T-cell (primary cell): ENCODE measurements at regions not wholly inside any gene's neighbourhood (a gene's known extent, or its start where the extent isn't known, plus 50 kb on each side); places are given as distances from the start of the nearest gene placed in this dataset.
A peak's percentile ranks its signal among the peaks of the same experiment; 100 is the strongest.
"Not testable (repeated sequence)": the region's sequence is repeated elsewhere in the genome, so short reads cannot be mapped to it uniquely, and the experiment has no call there.

Experiments used
- ATAC-seq, 4 experiments: fragments of 200-7000 bp in 3 of 4; fragments of 150-1000 bp in 1 of 4; cut with Tn5 transposase; replicated peaks in 1 of 4; 1 replicate in 3 of 4; 2 replicates in 1 of 4; pipeline ENCODE4 v1.10.0; 2021; ENCODE audit warnings: moderate library complexity in 3 of 4, mild to moderate bottlenecking in 2 of 4, moderate number of reproducible peaks in 1 of 4
- CTCF ChIA-PET, 2 donors: fragments of 300-600 bp; sonication (Branson Sonifier 250); formaldehyde crosslinking; loops; one replicate each; lab custom pipeline; 2022; ENCODE audit warnings: antibody characterized with exemption in 2 of 2; lab: Charles Lee
- POLR2A ChIA-PET, 2 donors: fragments of 300-600 bp; sonication (Branson Sonifier 250); formaldehyde crosslinking; loops; one replicate each; lab custom pipeline; 2022; ENCODE audit warnings: antibody characterized with exemption in 2 of 2; lab: Charles Lee
- DNase-seq, 35 experiments: peaks; one replicate each; pipeline versions ENCODE4 v3.0.0 to v3.0.0-alpha.2; 2013 to 2023
- H3K27ac ChIP-seq: one replicate; pipeline ENCODE4 v1.5.1; 2013; ENCODE audit warnings: low read length
- H3K27me3 ChIP-seq, 2 experiments: replicated peaks in 1 of 2; 1 replicate in 1 of 2; 2 replicates in 1 of 2; pipeline versions ENCODE4 v1.6.1 to v1.7.0; 2013; ENCODE audit warnings: low read length in 1 of 2, mixed read lengths in 1 of 2; ENCODE audit not compliant: control insufficient read depth in 2 of 2, insufficient read depth in 2 of 2; ENCODE audit errors: extremely low read depth in 1 of 2
- H3K36me3 ChIP-seq, 2 donors: 1 replicate in 1 of 2; 2 replicates in 1 of 2; pipeline versions ENCODE4 v1.6.1 to v1.7.0; 2013; ENCODE audit warnings: low read length in 1 of 2; ENCODE audit not compliant: control insufficient read depth in 2 of 2, insufficient read depth in 1 of 2; ENCODE audit errors: extremely low read depth in 1 of 2
- H3K4me1 ChIP-seq, 2 experiments: 1 replicate in 1 of 2; 2 replicates in 1 of 2; pipeline versions ENCODE4 v1.6.1 to v1.7.0; 2013; ENCODE audit warnings: low read length in 2 of 2, mixed read lengths in 1 of 2; ENCODE audit not compliant: insufficient read depth in 2 of 2, control insufficient read depth in 1 of 2; ENCODE audit errors: extremely low read depth in 1 of 2
- H3K4me3 ChIP-seq, 2 donors: 1 replicate in 1 of 2; 2 replicates in 1 of 2; pipeline versions ENCODE4 v1.5.1 to v1.7.0; 2013; ENCODE audit warnings: mild to moderate bottlenecking in 2 of 2, low read length in 1 of 2, moderate library complexity in 1 of 2; ENCODE audit not compliant: control insufficient read depth in 1 of 2; ENCODE audit errors: extremely low read depth in 1 of 2
- H3K9me3 ChIP-seq: 2 replicates; pipeline ENCODE4 v1.7.0; 2013
- H3K27ac Mint-ChIP-seq, 2 donors: one replicate each; pipeline ENCODE4 v1.8.0; 2020 to 2021; ENCODE audit warnings: mild to moderate bottlenecking in 2 of 2, mixed read lengths in 2 of 2
- H3K27me3 Mint-ChIP-seq, 2 donors: one replicate each; pipeline ENCODE4 v1.8.0; 2021 to 2022; ENCODE audit warnings: mixed read lengths in 2 of 2
- H3K36me3 Mint-ChIP-seq: one replicate; pipeline ENCODE4 v1.8.0; 2021; ENCODE audit warnings: mixed read lengths
- H3K4me1 Mint-ChIP-seq, 3 donors: one replicate each; pipeline ENCODE4 v1.8.0; 2020 to 2022; ENCODE audit warnings: mixed read lengths in 3 of 3, mild to moderate bottlenecking in 1 of 3
- H3K4me3 Mint-ChIP-seq, 3 donors: one replicate each; pipeline ENCODE4 v1.8.0; 2020 to 2022; ENCODE audit warnings: mild to moderate bottlenecking in 3 of 3, mixed read lengths in 3 of 3, moderate library complexity in 3 of 3
- H3K9me3 Mint-ChIP-seq, 3 donors: one replicate each; pipeline ENCODE4 v1.8.0; 2020 to 2022; ENCODE audit warnings: mixed read lengths in 3 of 3
- WGBS: methylation state at CpG from one replicate; pipeline ENCODE4 v1.1.5; 2013; ENCODE audit warnings: missing lambda C conversion rate; ENCODE audit not compliant: insufficient coverage; 5-methylcytosine and 5-hydroxymethylcytosine counted together

DNA sequence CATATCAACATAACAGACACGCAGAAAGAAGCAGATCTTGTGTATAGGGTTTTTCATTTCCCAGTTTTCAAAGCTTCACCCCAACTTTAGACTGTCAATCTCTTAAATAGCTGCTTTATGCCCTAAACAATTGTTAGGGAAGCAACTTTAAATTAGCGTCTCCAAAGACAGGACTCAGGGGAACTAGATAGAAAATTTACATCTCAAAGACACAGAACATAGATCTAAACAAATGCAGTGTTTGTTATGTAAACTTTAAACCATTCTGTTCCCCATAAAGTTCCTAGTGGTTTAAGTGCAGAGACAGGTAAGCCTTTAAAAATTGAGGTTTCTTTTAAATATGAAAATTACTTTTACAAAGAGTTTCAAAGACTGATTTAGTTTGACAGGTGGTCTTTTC, 379.2 kb upstream of the GHITM start:
- Mint-ChIP-seq H3K27ac (no peak overlapping the region), H3K27me3 (no peaks in the 10 kb centered on the region), H3K36me3 (no peaks in the 10 kb centered on the region), H3K4me1 (no peaks in the 10 kb centered on the region), H3K4me3 (no peak overlapping the region), H3K9me3 (peaks cover 3 to 8% (median 3%) of the 10 kb centered on the region in 3 donors)
- no peaks in the 10 kb centered on the region for H3K9me3 ChIP-seq
- ChIA-PET POLR2A (no interaction called here), CTCF (no interaction called here)
- H3K4me3 ChIP-seq = no peak overlapping the region
- no peak overlapping the region for H3K27ac ChIP-seq
- WGBS = no CpG with 5 or more reads among the region's 2 CpGs
- H3K27me3 ChIP-seq = no peaks in the 10 kb centered on the region
- no peaks in the 10 kb centered on the region for H3K36me3 ChIP-seq
- ATAC-seq = no peak
- no peak for DNase-seq
- H3K4me1 ChIP-seq = no peaks in the 10 kb centered on the region

DNA sequence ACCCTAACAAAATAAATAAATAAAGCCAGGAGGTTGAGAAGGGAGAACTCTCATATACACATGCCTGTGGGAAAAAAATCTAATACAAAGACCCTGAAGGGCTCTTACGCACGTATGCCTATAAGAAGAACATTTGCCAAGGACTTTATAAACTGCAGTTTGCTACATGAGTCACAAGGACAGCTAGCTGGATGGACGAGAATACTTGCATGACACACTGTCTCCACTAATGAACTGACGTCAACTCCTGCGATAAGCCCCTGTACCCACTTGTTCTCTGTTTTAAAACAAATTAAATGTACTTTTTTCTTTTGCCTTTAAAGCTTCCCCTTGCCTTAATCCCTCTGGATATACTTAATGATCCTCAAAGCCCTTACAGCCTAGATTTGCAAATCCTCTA, 374.6 kb upstream of the GHITM start:
- no peak overlapping the region for H3K27ac Mint-ChIP-seq
- 40% methylated on average over 1 of the region's 5 CpGs for WGBS
- H3K9me3 Mint-ChIP-seq = peaks cover 0 to 3% (median 0%) of the 10 kb centered on the region in 3 donors

DNA sequence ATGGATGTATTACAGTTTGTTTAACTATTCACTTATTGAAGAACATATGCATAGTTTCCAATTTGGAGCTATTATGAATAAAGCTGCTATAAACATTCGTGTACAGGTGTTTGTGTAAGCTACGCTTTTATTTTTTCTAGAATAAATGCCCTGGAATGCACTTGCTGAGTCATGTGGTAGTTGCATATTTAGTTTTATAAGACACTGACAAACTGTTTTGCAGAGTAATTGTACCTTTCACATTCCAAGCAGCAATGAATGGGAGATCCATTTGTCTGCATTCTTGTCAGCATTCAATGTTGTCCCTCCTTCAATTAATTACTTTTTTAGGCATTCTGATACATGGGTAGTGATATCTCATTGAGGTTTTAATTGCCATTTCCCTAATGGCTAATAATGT, 373.6 kb upstream of the GHITM start:
- ChIA-PET CTCF (no interaction called here), POLR2A (no interaction called here)
- H3K4me1 ChIP-seq = no peaks in the 10 kb centered on the region
- no peaks in the 10 kb centered on the region for H3K36me3 Mint-ChIP-seq
- WGBS = 70% methylated on average over 2 of the region's 2 CpGs
- no peak overlapping the region for H3K4me3 Mint-ChIP-seq
- H3K4me1 Mint-ChIP-seq = no peaks in the 10 kb centered on the region
- H3K27ac ChIP-seq = no peak overlapping the region
- ATAC-seq (no peak), DNase-seq (no peak)
- no peaks in the 10 kb centered on the region for H3K9me3 ChIP-seq
- H3K27me3 ChIP-seq = no peaks in the 10 kb centered on the region
- no peaks in the 10 kb centered on the region for H3K36me3 ChIP-seq
- peaks cover 0 to 7% (median 3%) of the 10 kb centered on the region in 3 donors for H3K9me3 Mint-ChIP-seq
- no peak overlapping the region for H3K4me3 ChIP-seq
- no peak overlapping the region for H3K27ac Mint-ChIP-seq
- no peaks in the 10 kb centered on the region for H3K27me3 Mint-ChIP-seq

More for the DNA sequence above, 374.6 kb upstream of the GHITM start:
- Histone ChIP-seq H3K27me3 (no peaks in the 10 kb centered on the region), H3K4me1 (no peaks in the 10 kb centered on the region), H3K9me3 (no peaks in the 10 kb centered on the region), H3K27ac (no peak overlapping the region), H3K36me3 (no peaks in the 10 kb centered on the region), H3K4me3 (no peak overlapping the region)
- ChIA-PET CTCF (no interaction called here), POLR2A (no interaction called here)
- Mint-ChIP-seq H3K36me3 (no peaks in the 10 kb centered on the region), H3K27me3 (no peaks in the 10 kb centered on the region), H3K4me3 (no peak overlapping the region), H3K4me1 (no peaks in the 10 kb centered on the region)
- no peak for DNase-seq
- ATAC-seq = no peak

DNA sequence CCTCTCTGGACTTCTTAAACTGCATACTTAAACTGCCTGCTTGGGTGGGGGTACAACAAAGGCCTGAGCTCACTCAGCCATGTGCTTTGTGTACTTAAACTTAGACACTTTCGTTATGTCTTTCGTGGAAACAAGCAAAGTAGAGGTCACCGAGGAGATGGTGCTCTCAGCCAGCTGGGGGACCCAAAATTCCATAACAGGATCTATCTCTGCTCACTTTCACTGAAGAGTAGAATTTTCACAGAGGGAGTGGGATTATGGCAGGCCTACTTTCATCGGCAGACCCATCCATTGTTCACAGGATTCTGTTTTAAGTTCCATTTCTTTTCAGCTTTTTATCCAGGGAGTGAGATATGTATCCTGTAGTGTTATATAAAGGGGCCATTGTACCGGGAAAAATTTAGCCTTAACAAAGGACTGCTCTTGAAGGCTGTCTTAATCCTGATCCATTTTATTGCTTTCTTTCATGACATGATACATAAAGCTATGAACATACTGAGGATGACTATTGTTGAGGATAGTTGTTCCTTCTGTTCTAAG, 370.0 kb upstream of the GHITM start:
- ATAC-seq (no peak), DNase-seq (no peak)
- Mint-ChIP-seq H3K27me3 (no peaks in the 10 kb centered on the region), H3K4me1 (no peaks in the 10 kb centered on the region), H3K9me3 (peaks cover 5 to 21% (median 20%) of the 10 kb centered on the region in 3 donors), H3K36me3 (no peaks in the 10 kb centered on the region), H3K27ac (no peak overlapping the region), H3K4me3 (no peak overlapping the region)
- Histone ChIP-seq H3K9me3 (no peaks in the 10 kb centered on the region), H3K36me3 (no peaks in the 10 kb centered on the region), H3K4me1 (no peaks in the 10 kb centered on the region), H3K27me3 (no peaks in the 10 kb centered on the region), H3K4me3 (no peak overlapping the region), H3K27ac (no peak overlapping the region)
- POLR2A ChIA-PET = no interaction called here
- WGBS = no CpG with 5 or more reads among the region's 5 CpGs
- CTCF ChIA-PET = no interaction called here

DNA sequence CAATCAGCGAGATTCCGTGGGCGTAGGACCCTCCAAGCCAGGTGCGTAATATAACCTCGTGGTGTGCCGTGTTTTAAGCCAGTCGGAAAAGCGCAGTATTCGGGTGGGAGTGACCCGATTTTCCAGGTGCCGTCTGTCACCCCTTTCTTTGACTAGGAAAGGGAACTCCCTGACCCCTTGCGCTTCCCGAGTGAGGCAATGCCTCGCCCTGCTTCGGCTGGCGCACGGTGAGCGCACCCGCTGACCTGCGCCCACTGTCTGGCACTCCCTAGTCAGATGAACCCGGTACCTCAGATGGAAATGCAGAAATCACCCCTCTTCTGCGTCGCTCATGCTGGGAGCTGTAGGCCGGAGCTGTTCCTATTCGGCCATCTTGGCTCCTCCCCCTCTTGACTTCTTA, 352.6 kb upstream of the GHITM start:
- POLR2A ChIA-PET, H3K27ac Mint-ChIP-seq, H3K27me3 ChIP-seq, H3K4me1 Mint-ChIP-seq, H3K36me3 Mint-ChIP-seq, H3K4me1 ChIP-seq, H3K36me3 ChIP-seq, H3K27ac ChIP-seq, H3K4me3 ChIP-seq, H3K27me3 Mint-ChIP-seq, DNase-seq, H3K9me3 ChIP-seq, H3K4me3 Mint-ChIP-seq, ATAC-seq, CTCF ChIA-PET: not testable (repeated sequence)
- 94% methylated on average over 7 of the region's 25 CpGs for WGBS
- H3K9me3 Mint-ChIP-seq = peaks cover 13 to 26% (median 16%) of the 10 kb centered on the region in 3 donors

DNA sequence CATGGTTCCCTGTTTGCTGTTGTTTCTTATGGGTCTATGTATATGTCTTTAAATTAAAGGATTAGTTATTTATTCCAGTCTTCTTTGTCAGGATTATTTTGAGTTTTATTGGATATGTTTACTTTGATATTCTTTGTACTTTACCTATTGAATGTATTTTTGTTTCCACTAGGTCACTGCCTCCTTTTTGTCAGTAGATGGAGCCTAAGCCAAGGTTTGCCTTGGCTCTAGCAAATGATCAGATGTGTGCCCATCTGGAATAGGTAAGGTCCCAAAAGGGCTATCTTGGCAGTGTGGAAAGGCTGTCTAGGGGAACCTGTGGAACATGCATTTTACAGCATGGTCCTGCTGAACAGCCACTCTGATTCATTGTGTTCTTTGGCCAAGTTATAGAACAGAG, 337.3 kb upstream of the GHITM start:
- H3K4me3 ChIP-seq = no peak overlapping the region
- no peak for DNase-seq
- ChIA-PET POLR2A (no interaction called here), CTCF (no interaction called here)
- no peaks in the 10 kb centered on the region for H3K36me3 Mint-ChIP-seq
- no peak overlapping the region for H3K27ac ChIP-seq
- no peaks in the 10 kb centered on the region for H3K9me3 ChIP-seq
- H3K4me3 Mint-ChIP-seq = no peak overlapping the region
- no peaks in the 10 kb centered on the region for H3K4me1 ChIP-seq
- peaks cover 15 to 20% (median 17%) of the 10 kb centered on the region in 3 donors for H3K9me3 Mint-ChIP-seq
- no peaks in the 10 kb centered on the region for H3K27me3 ChIP-seq
- no peaks in the 10 kb centered on the region for H3K27me3 Mint-ChIP-seq
- H3K27ac Mint-ChIP-seq = no peak overlapping the region
- H3K4me1 Mint-ChIP-seq = no peaks in the 10 kb centered on the region
- H3K36me3 ChIP-seq = no peaks in the 10 kb centered on the region
- ATAC-seq = no peak

DNA sequence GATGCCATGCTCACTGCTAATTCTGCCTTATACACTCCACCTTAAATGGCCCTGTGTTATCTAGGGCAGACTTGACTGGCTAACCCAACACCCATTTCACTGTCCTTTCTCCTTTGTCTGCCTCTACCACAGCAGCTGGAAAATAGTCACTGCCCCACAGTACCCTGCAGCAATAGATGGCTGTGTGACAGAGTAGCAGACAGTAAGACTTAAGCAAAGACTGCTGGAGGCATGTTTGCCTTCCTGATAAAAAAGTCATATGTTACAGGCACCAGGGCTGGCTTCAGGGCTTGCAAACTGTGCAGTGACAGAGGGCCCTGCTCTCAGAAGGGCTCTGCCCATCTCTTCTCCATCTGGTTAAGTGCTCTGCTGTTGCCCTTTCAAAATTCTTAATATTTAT, 332.6 kb upstream of the GHITM start:
- POLR2A ChIA-PET = no interaction called here
- H3K9me3 Mint-ChIP-seq = peaks cover 4 to 8% (median 6%) of the 10 kb centered on the region in 3 donors

More for the DNA sequence above, 332.6 kb upstream of the GHITM start:
- Mint-ChIP-seq H3K36me3 (no peaks in the 10 kb centered on the region), H3K4me3 (no peak overlapping the region), H3K4me1 (no peaks in the 10 kb centered on the region), H3K27ac (no peak overlapping the region), H3K27me3 (no peaks in the 10 kb centered on the region)
- CTCF ChIA-PET = no interaction called here
- Histone ChIP-seq H3K27me3 (no peaks in the 10 kb centered on the region), H3K9me3 (no peaks in the 10 kb centered on the region), H3K4me1 (no peaks in the 10 kb centered on the region), H3K36me3 (no peaks in the 10 kb centered on the region), H3K4me3 (no peak overlapping the region), H3K27ac (no peak overlapping the region)
- DNase-seq = no peak
- peak in 1 of 4 experiments; percentile 5 for ATAC-seq
